CD4-positive, alpha-beta T cell (primary cell): ENCODE measurements at regions not wholly inside any gene's neighbourhood (a gene's known extent, or its start where the extent isn't known, plus 50 kb on each side); places are given as distances from the start of the nearest gene placed in this dataset.

ENCODE experiments used
- ATAC-seq: fragments of 200-7000 bp; cut with Tn5 transposase; one replicate; pipeline ENCODE4 v1.10.0; 2022; ENCODE audit warnings: mild to moderate bottlenecking; ENCODE audit not compliant: poor library complexity
- CTCF ChIA-PET: fragments of 350-600 bp; sonication (Branson Sonifier 250); formaldehyde crosslinking; loops from one replicate; lab custom pipeline; 2021; ENCODE audit warnings: antibody characterized with exemption, inconsistent platforms; lab: Charles Lee
- POLR2A ChIA-PET: fragments of 350-600 bp; sonication (Branson Sonifier 250); formaldehyde crosslinking; loops from one replicate; lab custom pipeline; 2021; ENCODE audit warnings: antibody characterized with exemption, inconsistent platforms; lab: Charles Lee
- DNase-seq, 14 experiments: peaks; one replicate each; pipeline ENCODE4 v3.0.0-alpha.2; 2013 to 2020; ENCODE audit warnings: mixed read lengths in 2 of 14
- H3K27ac ChIP-seq, 2 donors: one replicate each; pipeline versions ENCODE4 v1.5.1 to v1.7.0; 2013; ENCODE audit warnings: low read length in 2 of 2, low read depth in 1 of 2, mild to moderate bottlenecking in 1 of 2
- H3K27me3 ChIP-seq, 2 experiments: 1 replicate in 1 of 2; 2 replicates in 1 of 2; pipeline versions ENCODE4 v1.6.1 to v1.7.0; 2013; ENCODE audit warnings: low read length in 2 of 2, control low read depth in 1 of 2, mild to moderate bottlenecking in 1 of 2, moderate library complexity in 1 of 2; ENCODE audit not compliant: insufficient read depth in 2 of 2, control insufficient read depth in 1 of 2
- H3K36me3 ChIP-seq: one replicate; pipeline ENCODE4 v1.6.1; 2013; ENCODE audit warnings: low read length, control low read depth; ENCODE audit not compliant: insufficient read depth
- H3K4me1 ChIP-seq: one replicate; pipeline ENCODE4 v1.6.1; 2013; ENCODE audit warnings: low read length, control low read depth; ENCODE audit not compliant: insufficient read depth
- H3K4me3 ChIP-seq: one replicate; pipeline ENCODE4 v1.5.1; 2013; ENCODE audit warnings: mild to moderate bottlenecking, low read length, moderate library complexity
- H3K9me3 ChIP-seq, 2 experiments: 1 replicate in 1 of 2; 2 replicates in 1 of 2; pipeline versions ENCODE4 v1.6.1 to v1.7.0; 2013; ENCODE audit warnings: low read length in 2 of 2, mild to moderate bottlenecking in 2 of 2, control low read depth in 1 of 2, moderate library complexity in 1 of 2; ENCODE audit not compliant: control insufficient read depth in 1 of 2, insufficient read depth in 1 of 2
- H3K27ac Mint-ChIP-seq: one replicate; pipeline ENCODE4 v1.8.0; 2020; ENCODE audit warnings: mixed read lengths
- H3K27me3 Mint-ChIP-seq: one replicate; pipeline ENCODE4 v1.8.0; 2021; ENCODE audit warnings: mixed read lengths
- H3K36me3 Mint-ChIP-seq: one replicate; pipeline ENCODE4 v1.8.0; 2021; ENCODE audit warnings: low read depth, mixed read lengths
- H3K4me1 Mint-ChIP-seq: one replicate; pipeline ENCODE4 v1.8.0; 2021; ENCODE audit warnings: low read depth, mixed read lengths
- H3K4me3 Mint-ChIP-seq: one replicate; pipeline ENCODE4 v1.8.0; 2020; ENCODE audit warnings: mild to moderate bottlenecking, mixed read lengths
- H3K9me3 Mint-ChIP-seq: one replicate; pipeline ENCODE4 v1.8.0; 2020; ENCODE audit warnings: mixed read lengths
- intact Hi-C, 2 experiments: fragments of 100-400 bp; cut with DNase I in 1 of 2; cut with micrococcal nuclease in 1 of 2; formaldehyde crosslinking; loops; one replicate each; pipeline versions ENCODE4 v1.15.1 to v1.9.0; 2023 to 2025; cut with DNase I, micrococcal nuclease
- TF ChIP-seq, protein P1 (sequence below): fragments of 200-600 bp; IDR thresholded peaks from one replicate; pipeline ENCODE4 v1.8.0; 2022; ENCODE audit warnings: antibody characterized with exemption, mild to moderate bottlenecking

DNA sequence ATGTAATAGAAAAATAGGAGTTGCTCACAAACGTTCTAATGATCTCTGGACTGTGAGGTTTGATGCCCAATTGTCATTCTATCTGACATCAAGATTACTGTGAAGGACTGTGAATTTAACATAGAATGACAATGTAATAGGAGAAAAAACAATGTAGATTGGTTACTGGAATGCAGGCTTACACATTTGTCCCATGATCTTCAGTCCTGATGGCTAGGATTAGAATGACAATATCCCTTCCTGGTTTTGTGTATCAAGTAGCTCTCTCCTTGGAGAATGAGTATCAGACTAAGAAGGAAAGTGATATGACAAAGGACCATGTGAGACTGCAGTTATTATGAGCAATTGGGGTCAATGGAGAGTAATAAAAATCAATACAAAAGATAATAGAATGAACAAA is 862.2 kb upstream of the C9orf72 start:
- Mint-ChIP-seq H3K27me3 (no peaks in the 10 kb centered on the region), H3K27ac (no peak overlapping the region), H3K9me3 (peaks cover 3% of the 10 kb centered on the region), H3K4me3 (no peak overlapping the region), H3K4me1 (no peaks in the 10 kb centered on the region), H3K36me3 (no peaks in the 10 kb centered on the region)
- H3K36me3 ChIP-seq: no peaks in the 10 kb centered on the region
- POLR2A ChIA-PET: no interaction called here
- CTCF ChIA-PET: no interaction called here
- ATAC-seq (no peak), DNase-seq (no peak)
- H3K27me3 ChIP-seq: no peaks in the 10 kb centered on the region
- intact Hi-C loops: no loop called here
- no peak overlapping the region for H3K4me3 ChIP-seq
- TF ChIP-seq, protein P1, sequence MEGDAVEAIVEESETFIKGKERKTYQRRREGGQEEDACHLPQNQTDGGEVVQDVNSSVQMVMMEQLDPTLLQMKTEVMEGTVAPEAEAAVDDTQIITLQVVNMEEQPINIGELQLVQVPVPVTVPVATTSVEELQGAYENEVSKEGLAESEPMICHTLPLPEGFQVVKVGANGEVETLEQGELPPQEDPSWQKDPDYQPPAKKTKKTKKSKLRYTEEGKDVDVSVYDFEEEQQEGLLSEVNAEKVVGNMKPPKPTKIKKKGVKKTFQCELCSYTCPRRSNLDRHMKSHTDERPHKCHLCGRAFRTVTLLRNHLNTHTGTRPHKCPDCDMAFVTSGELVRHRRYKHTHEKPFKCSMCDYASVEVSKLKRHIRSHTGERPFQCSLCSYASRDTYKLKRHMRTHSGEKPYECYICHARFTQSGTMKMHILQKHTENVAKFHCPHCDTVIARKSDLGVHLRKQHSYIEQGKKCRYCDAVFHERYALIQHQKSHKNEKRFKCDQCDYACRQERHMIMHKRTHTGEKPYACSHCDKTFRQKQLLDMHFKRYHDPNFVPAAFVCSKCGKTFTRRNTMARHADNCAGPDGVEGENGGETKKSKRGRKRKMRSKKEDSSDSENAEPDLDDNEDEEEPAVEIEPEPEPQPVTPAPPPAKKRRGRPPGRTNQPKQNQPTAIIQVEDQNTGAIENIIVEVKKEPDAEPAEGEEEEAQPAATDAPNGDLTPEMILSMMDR: no peak
- H3K9me3 ChIP-seq: peaks cover 0 to 5% of the 10 kb centered on the region in 2 experiments
- no peaks in the 10 kb centered on the region for H3K4me1 ChIP-seq
- H3K27ac ChIP-seq: no peak overlapping the region

DNA sequence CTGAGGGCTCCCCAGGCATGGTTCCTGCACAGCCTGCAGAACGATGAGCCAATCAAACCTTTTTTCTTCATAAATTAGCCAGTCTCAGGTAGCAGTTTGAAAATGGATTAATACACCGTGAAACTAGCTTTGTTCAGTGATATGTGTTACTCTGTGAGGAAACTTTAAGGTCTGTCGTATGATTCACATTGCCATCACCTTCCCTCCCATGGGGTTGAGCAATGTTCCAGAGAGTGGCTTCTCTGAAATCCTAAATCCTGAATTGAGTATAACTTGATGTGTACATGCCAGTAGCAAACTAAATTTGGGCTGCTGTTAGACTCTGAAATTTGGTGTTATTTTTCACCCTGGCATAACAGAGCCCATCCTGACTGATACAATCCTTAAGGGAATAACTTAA is 866.4 kb upstream of the C9orf72 start:
- TF ChIP-seq, protein P1: no peak
- Mint-ChIP-seq H3K27me3 (no peaks in the 10 kb centered on the region), H3K27ac (no peak overlapping the region), H3K4me1 (no peaks in the 10 kb centered on the region), H3K9me3 (peaks cover 3% of the 10 kb centered on the region), H3K36me3 (no peaks in the 10 kb centered on the region), H3K4me3 (no peak overlapping the region)
- H3K9me3 ChIP-seq: peaks cover 11 to 21% of the 10 kb centered on the region in 2 experiments
- no peak overlapping the region for H3K4me3 ChIP-seq
- H3K36me3 ChIP-seq: no peaks in the 10 kb centered on the region
- intact Hi-C loops: no loop called here
- DNase-seq (no peak), ATAC-seq (no peak)
- no peak overlapping the region for H3K27ac ChIP-seq
- CTCF ChIA-PET: no interaction called here
- H3K4me1 ChIP-seq: no peaks in the 10 kb centered on the region
- H3K27me3 ChIP-seq: no peaks in the 10 kb centered on the region
- POLR2A ChIA-PET: no interaction called here

DNA sequence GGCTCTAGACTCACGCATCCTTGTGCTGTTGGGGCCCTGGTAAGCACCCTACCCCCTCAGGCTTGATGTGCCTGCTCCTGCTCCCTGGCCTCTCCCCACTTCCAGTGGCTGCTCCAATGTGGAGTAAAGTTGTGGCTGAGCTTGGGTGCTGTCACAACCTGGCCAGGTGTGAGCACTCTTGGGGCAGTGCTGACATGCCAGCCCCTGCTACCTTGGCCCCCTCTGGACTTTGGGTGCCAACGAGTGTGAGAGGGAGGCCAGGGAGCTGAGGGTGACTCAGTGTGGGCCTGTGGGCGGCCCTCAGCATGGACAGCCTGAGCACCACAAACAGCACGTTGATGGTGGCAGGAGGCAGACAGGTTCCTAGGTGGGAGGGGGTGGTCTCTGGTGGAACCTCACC is 870.2 kb upstream of the C9orf72 start:
- H3K9me3 Mint-ChIP-seq: peaks cover 2% of the 10 kb centered on the region
- no peaks in the 10 kb centered on the region for H3K4me1 Mint-ChIP-seq
- ATAC-seq (no peak), DNase-seq (no peak)
- no peaks in the 10 kb centered on the region for H3K27me3 ChIP-seq
- H3K4me3 ChIP-seq: no peak overlapping the region
- H3K4me1 ChIP-seq: no peaks in the 10 kb centered on the region
- H3K36me3 ChIP-seq: no peaks in the 10 kb centered on the region
- H3K27ac Mint-ChIP-seq: no peak overlapping the region
- ChIA-PET CTCF (no interaction called here), POLR2A (no interaction called here)
- intact Hi-C loops: no loop called here
- H3K36me3 Mint-ChIP-seq: no peaks in the 10 kb centered on the region
- no peak overlapping the region for H3K4me3 Mint-ChIP-seq
- peaks cover 11 to 19% of the 10 kb centered on the region in 2 experiments for H3K9me3 ChIP-seq
- H3K27ac ChIP-seq: no peak overlapping the region
- H3K27me3 Mint-ChIP-seq: no peaks in the 10 kb centered on the region
- TF ChIP-seq, protein P1: no peak
